ENCODE measurements at regions not wholly inside any gene's neighbourhood (a gene's known extent, or its start where the extent isn't known, plus 50 kb on each side); places are given as distances from the start of the nearest gene placed in this dataset.

- TF ChIP-seq CTCF (IDR thresholded peaks at IDR 0.05): no peak
- TF ChIP-seq POLR2AphosphoS5 (IDR thresholded peaks at IDR 0.05): no peak
- no peak for TF ChIP-seq POLR2A (IDR thresholded peaks at IDR 0.05)
- no peak for TF ChIP-seq EP300 (IDR thresholded peaks at IDR 0.05)
These were observed 67.3 kb upstream of the ST6GAL2 start for GRCh38 chr2:106953236-106953635.

Measured in upper lobe of left lung (tissue), 4 donors.